ENCODE measurements at regions not wholly inside any gene's neighbourhood (a gene's known extent, or its start where the extent isn't known, plus 50 kb on each side); places are given as distances from the start of the nearest gene placed in this dataset.
"Not testable (repeated sequence)": the region's sequence is repeated elsewhere in the genome, so short reads cannot be mapped to it uniquely, and the experiment has no call there.

DNA sequence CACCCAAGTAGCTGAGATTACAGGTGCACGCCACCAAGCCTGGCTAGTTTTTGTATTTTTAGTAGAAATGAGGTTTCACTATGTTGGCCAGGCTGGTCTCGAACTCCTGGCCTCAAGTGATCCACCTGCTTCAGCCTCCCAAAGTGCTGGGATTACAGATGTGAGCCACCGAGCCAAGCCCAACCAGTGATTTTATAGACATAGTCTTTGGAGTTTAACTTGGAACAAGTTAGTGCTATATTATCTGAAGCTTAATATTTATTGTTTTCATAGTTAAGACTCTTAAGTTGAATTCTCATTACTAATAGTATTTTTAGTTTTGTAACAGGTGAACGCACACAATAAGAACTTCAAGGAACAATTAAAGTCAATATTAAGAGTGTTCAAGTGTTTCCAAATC lies 122.1 kb downstream of the SPAG6 start:
- not testable (repeated sequence) for H3K9me3 Mint-ChIP-seq; DNase-seq; H3K36me3 Mint-ChIP-seq (ENCODE audit: low read depth); H3K4me1 Mint-ChIP-seq (ENCODE audit: low read depth); H3K27ac Mint-ChIP-seq; H3K4me3 Mint-ChIP-seq
- peaks cover 21% of the 10 kb centered on the region for H3K27me3 Mint-ChIP-seq

DNA sequence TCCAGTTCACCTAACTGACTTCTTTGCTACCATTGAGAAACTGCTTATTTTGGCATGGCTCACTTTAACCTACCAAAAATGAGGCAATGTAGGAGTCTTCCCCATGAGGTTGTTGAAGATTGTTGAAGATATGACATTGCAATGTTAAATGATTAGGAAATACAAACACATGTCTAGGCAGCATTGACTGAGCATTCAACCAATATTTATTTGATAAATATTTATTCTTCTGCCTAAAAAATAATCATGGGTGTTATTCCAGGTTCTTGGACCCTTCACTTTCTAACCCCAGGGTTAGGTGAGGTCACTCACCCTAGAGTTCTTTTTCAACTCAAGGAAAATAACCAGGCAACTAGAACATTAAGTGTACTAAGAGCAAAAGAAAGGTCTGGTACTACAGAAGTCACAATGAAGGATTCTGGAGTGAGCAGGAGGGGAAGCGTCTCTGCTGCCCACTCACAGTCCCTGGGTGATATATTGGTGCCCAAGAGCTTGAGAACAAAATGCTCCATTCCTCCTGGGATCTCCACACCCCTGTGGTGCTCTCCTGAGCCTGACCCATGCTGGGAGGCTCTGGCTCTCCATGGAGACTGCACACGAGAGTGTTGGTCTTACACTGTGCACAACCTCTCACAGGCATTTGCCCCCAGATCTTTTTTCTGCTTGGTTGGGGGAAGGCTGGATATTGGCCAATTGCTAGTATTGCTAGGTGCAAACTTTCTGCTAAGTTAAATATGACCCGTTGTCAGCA lies 123.4 kb downstream of the SPAG6 start:
- DNase-seq = no peak
- Mint-ChIP-seq H3K9me3 (no peaks in the 10 kb centered on the region), H3K27me3 (peaks cover 32% of the 10 kb centered on the region), H3K27ac (no peak overlapping the region), H3K4me3 (no peak overlapping the region), H3K4me1 (ENCODE audit: low read depth) (no peaks in the 10 kb centered on the region), H3K36me3 (ENCODE audit: low read depth) (no peaks in the 10 kb centered on the region)

DNA sequence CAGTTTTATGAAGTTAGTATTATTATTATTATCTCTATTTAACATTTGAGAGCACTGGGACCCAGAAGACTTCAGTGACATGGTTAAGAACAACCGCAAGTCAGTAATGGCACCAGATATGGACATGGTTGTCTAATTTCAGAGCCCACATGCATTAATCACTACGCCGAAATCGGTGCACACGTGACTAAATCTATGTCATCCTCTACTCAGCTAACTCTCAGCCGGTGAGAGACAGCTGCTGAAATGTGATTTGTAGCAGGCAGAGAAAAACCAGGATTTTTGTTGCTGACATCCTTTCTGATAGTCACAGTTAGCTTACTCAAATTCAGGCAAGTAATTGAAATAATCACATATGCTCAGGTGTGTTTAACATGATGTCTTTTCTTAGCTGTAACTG lies 127.7 kb downstream of the SPAG6 start:
- H3K4me1 Mint-ChIP-seq (ENCODE audit: low read depth) = peaks cover 13% of the 10 kb centered on the region
- H3K27me3 Mint-ChIP-seq = peaks cover 66% of the 10 kb centered on the region

DNA sequence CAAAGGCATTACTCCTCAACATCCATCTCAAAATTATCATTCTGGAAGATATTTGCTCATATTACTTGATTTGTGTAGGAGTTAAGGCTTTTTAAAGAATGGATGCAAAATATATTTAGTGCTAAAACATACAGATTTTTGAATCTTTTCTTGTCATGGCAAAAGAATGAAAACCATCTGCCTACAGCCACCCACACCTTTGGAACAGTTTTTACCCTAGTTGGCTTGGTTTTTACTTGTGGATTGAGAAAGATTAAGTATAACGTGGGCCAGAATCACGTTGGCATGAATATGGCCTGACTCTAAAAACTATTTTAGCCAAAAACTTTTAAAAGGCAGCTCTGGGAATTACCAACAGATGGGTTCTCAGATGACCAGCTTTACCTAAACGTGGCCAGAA lies 128.2 kb downstream of the SPAG6 start:
- Mint-ChIP-seq H3K4me1 (ENCODE audit: low read depth) (peaks cover 13% of the 10 kb centered on the region), H3K9me3 (no peaks in the 10 kb centered on the region), H3K27ac (no peak overlapping the region), H3K27me3 (peaks cover 70% of the 10 kb centered on the region), H3K4me3 (no peak overlapping the region), H3K36me3 (ENCODE audit: low read depth) (no peaks in the 10 kb centered on the region)
- DNase-seq = no peak

More for the DNA sequence above, 127.7 kb downstream of the SPAG6 start:
- Mint-ChIP-seq H3K27ac (no peak overlapping the region), H3K4me3 (no peak overlapping the region), H3K9me3 (no peaks in the 10 kb centered on the region), H3K36me3 (ENCODE audit: low read depth) (no peaks in the 10 kb centered on the region)
- DNase-seq = no peak

DNA sequence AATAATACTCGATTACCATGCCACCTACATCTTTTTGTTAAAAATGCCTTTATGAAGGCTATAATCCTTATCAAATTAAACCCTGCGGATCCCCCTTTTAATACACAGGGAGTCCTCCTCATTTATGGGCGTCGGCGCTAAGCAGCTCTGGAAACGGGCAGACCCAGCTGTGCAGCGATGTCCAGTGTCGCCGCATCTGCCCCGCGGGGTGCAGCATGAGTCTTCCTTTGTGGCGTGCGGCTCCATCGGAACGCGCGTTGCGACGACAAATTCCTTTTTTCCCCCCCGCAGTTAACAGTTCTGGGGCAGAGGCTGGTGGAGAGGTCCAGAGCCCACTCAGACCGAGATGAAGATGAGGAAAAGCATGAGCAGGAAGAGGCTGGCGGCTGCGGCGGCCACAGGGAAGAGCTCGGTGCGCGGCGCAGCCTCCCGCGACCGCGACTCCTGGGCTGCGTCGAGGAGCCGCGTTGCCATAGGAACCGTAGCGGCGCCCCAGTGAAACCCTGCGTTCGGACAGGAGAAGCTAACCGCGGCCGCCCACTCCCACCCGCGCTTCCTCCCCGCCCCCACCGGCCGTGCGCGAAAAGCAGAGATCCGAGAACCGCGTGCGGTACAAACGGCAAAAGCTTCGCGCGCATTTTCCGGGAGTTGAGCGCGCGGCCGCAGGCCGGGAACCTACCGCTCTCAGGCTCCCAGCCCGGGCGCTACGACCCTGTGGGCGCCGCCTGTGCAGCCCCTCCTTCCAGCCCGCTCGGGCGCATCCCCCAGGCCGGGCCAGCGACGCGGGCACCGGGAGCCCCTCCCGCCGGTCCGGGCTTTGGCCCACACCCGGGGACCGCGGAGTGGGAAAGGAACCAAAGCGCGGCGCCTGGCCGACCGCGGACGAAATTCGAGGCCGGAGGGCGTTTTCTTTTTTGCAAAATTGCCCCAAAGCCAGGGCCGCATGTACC lies 130.6 kb downstream of the SPAG6 start:
- H3K36me3 Mint-ChIP-seq (ENCODE audit: low read depth) = no peaks in the 10 kb centered on the region
- H3K27ac Mint-ChIP-seq = peak overlapping the region; percentile 83
- DNase-seq = peak; percentile 53
- peaks cover 13% of the 10 kb centered on the region for H3K4me1 Mint-ChIP-seq (ENCODE audit: low read depth)
- peaks cover 71% of the 10 kb centered on the region for H3K27me3 Mint-ChIP-seq
- H3K9me3 Mint-ChIP-seq = no peaks in the 10 kb centered on the region
- peak overlapping the region; percentile 77 for H3K4me3 Mint-ChIP-seq

DNA sequence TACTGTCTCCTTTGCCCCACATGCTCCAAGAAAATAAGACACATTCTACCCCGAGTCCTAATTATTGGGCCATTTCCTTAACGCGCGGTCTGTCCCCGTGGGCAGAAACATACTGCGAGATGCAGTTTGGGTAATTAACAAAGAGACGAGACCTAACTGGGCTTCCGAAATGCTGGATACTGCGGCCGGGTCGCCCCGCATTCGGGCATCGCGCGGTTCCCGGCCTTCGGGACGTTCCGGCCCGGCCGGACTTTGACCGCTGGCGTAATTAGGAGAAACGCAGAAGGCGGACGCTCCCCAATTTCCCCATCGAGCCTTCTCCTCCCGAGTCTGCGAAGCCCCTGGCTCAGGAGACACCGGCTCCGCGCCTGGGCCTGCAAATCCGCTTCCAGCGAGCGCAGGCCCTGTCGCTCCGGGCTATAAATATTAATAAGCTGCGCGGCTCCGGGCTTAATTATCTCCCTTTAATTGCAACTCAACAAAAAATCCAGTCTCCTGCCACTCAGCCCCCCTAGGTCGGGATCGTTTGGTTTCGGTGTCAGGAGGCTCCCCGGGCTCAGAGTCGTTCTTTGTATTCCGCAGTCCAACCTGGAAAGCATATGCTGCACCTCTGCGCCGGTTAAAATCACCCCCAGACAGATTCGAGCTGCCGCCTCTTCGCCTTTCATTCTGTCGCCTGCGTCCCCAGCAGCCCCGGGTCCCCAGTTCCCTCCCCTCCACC lies 131.5 kb downstream of the SPAG6 start:
- DNase-seq = peak; percentile 40
- Mint-ChIP-seq H3K27ac (no peak overlapping the region), H3K4me1 (ENCODE audit: low read depth) (peaks cover 15% of the 10 kb centered on the region), H3K36me3 (ENCODE audit: low read depth) (no peaks in the 10 kb centered on the region), H3K27me3 (peaks cover 69% of the 10 kb centered on the region), H3K4me3 (peak overlapping the region; percentile 57), H3K9me3 (no peaks in the 10 kb centered on the region)

DNA sequence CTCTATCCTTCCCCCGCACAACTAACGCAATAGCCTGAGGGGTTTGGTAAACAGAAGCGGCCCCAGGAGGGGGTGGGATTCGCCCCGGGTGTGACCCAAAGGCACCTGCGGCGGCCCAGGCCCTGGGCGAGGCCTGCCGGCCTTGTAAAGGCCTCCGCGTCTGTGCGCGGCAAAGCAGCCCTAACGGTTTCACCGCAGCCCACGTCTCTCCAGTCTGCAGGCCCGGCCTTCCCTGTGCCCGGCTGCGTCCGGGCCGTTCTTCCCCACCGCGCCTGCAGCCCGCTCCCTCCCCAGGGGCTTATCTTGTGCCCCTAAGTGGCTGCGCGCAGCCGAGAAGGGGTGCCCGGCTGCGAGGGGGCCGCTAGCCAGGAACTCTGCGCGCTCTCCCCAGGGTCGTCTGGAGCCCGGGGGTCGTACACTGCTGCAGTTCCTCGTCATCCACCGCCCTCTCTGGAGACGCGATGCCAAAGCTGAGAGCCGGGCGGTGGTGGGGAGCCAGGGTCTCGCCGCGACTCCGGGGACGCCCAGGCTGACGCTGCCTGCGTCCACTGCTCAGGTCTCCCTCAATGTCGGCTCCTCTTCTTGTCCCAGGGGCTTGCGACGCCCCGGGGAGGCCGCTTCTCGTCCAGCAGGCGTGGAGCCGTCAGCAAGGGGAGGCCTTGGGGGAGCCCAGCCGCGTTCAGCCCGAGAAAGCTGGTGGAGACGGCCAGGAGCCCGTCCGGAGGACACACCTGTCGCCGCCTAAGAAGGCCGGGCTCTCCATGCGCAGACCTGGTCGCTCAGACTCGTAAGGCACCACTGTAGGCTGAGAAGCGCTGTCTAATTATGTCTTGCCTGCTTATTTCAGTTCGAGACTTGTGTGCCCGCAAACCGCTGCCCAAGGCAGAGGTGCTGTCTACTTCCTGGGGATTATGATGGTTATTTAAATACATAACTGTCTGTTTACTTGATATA lies 132.3 kb downstream of the SPAG6 start:
- H3K4me1 Mint-ChIP-seq (ENCODE audit: low read depth) = peaks cover 24% of the 10 kb centered on the region
- H3K27me3 Mint-ChIP-seq = peaks cover 60% of the 10 kb centered on the region
- no peaks in the 10 kb centered on the region for H3K9me3 Mint-ChIP-seq
- DNase-seq = no peak
- H3K4me3 Mint-ChIP-seq = no peak overlapping the region
- no peaks in the 10 kb centered on the region for H3K36me3 Mint-ChIP-seq (ENCODE audit: low read depth)
- no peak overlapping the region for H3K27ac Mint-ChIP-seq

DNA sequence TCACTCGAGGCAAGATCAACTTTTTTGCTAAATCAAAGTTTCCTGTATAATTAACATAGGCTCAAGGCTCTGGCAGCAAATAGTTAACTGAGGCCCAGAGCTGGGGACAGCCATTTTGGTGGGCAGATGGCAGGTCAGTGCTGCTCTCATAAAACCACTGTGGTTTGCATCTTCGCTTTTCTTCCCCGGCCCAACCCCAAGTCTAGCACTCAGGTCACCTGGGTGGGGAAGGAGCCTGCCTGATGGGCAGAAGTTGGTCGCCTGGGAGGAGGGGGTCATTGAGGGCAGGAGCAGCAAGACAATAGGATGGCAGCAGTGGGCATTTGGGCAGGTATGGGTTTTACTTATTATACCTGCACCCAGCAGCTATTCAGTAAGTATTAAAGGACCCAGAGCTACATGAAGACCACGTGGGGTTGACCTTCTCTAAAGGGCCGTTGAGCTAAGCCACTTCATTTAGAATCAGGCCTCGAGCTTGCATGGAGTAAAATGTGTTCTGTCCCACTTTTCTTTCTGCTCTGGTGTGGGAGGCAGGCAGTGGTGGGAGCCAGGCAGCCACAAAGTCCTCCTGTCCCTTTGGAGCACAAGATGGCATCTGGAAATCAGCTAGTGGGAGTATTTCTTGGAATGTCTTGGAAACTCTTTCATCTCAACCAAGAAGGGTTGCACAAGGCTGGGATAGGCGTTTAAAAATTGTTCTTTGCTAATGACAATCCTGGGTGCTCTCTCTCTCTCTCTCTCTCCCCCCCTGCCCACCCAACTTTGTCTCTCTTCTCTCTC lies 133.4 kb downstream of the SPAG6 start:
- no peaks in the 10 kb centered on the region for H3K36me3 Mint-ChIP-seq (ENCODE audit: low read depth)
- no peak overlapping the region for H3K4me3 Mint-ChIP-seq
- H3K27ac Mint-ChIP-seq = no peak overlapping the region
- peaks cover 52% of the 10 kb centered on the region for H3K27me3 Mint-ChIP-seq
- H3K4me1 Mint-ChIP-seq (ENCODE audit: low read depth) = peaks cover 30% of the 10 kb centered on the region
- no peaks in the 10 kb centered on the region for H3K9me3 Mint-ChIP-seq
- DNase-seq = no peak

DNA sequence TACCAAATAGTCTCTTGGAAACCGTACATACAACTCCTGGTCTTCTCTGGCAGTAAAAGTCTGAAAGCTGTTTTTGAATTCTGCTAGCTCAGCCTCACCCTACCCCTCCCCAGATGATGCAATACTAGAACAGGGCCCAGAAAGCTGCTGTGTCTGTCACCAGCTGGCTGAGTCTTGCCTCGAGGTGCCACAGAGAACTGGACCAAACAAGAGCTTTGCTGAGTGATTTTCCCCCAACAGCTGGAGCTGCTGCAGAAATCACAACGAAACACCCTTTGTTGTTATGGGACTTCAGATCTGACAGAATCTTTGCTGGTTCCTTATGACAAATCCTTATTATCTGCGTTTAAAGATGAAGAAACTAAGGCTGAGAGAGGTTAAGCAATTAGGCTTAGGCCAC lies 134.1 kb downstream of the SPAG6 start:
- no peaks in the 10 kb centered on the region for H3K9me3 Mint-ChIP-seq

DNA sequence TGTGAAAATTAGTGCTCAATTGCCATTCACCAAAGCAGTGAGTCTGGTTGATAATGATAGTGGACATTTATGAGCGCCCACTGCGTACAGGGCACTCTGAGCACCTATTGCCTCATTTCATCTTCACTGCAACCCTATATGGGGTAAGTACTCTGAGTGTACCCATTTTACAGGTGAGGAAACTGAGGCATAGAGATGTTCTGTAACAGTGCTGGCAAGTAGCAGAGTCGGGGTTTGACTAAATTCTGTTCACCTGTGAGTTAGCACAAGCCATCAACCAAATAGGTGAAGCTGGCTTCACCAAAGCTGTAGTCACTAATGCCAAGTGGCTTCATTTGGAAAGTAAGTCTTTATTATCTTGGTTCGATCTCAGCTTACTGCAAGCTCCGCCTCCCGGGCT lies 135.8 kb downstream of the SPAG6 start:
- Mint-ChIP-seq H3K4me3 (no peak overlapping the region), H3K4me1 (ENCODE audit: low read depth) (peaks cover 23% of the 10 kb centered on the region), H3K36me3 (ENCODE audit: low read depth) (no peaks in the 10 kb centered on the region), H3K27ac (no peak overlapping the region), H3K27me3 (peaks cover 31% of the 10 kb centered on the region), H3K9me3 (no peaks in the 10 kb centered on the region)
- no peak for DNase-seq

More for the DNA sequence above, 134.1 kb downstream of the SPAG6 start:
- H3K4me1 Mint-ChIP-seq (ENCODE audit: low read depth) = peaks cover 30% of the 10 kb centered on the region
- peaks cover 45% of the 10 kb centered on the region for H3K27me3 Mint-ChIP-seq
- DNase-seq = no peak
- H3K27ac Mint-ChIP-seq = no peak overlapping the region
- H3K36me3 Mint-ChIP-seq (ENCODE audit: low read depth) = no peaks in the 10 kb centered on the region
- no peak overlapping the region for H3K4me3 Mint-ChIP-seq

DNA sequence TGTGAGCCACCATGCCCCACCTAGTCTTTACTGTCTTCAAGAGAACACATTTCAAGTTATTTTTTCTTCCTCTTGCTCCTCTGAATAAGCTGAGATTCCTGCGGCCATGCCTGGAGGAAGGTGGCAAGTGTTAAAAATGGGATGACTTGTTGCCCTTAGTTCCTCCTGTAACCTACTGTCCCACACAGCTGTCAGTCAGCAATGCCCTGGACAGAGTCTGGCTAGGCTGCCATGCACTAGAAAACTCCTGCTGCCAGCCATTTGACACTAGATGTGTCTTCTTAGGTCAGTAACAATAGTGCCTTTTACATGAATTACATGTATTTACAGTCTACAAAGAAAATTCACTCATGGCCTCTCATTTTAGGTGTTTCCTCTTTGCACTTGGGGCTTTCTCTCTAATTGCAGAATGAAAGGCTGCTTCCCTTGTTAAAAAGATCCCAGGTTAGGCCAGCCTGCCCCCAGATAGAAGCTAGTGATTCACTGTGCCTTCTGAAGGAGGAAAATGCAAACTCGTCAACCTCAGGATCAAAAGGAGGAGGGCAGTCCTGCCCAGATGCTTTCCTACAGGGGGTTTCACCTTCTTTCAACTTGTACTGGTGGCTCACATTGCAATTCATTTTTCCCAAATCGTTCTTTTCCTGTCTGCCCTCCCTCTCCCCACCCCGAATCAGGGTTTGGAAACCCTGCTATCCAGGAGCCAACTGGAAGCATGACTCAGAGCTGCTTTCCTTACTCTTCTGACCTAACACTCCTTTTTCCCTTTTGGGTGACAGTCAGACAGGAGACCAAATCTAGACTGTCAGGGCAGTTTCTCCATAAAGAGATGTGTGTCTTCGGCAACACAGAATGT lies 136.6 kb downstream of the SPAG6 start:
- Mint-ChIP-seq H3K4me1 (ENCODE audit: low read depth) (peaks cover 18% of the 10 kb centered on the region), H3K27ac (no peak overlapping the region), H3K4me3 (no peak overlapping the region), H3K9me3 (no peaks in the 10 kb centered on the region), H3K36me3 (ENCODE audit: low read depth) (no peaks in the 10 kb centered on the region), H3K27me3 (peaks cover 33% of the 10 kb centered on the region)
- DNase-seq = no peak

DNA sequence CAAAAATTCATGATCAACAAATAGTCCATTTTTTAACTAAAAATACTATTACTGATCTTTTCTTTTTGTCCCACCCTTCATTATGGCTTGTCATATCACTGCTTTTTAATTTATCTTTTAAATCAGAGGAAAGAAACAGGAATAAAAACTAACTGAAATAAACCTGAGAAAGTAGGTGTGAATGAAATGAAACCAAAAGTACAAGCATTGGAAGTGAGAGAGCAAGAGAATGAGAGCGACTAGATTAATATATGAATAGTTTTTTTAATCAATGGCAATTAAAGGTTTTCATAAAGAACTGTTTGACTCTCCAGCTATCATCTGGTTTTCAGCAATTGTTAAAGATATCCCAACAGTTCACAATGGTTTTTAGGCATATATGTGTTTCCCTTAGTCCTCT lies 137.8 kb downstream of the SPAG6 start:
- DNase-seq = no peak
- Mint-ChIP-seq H3K36me3 (ENCODE audit: low read depth) (no peaks in the 10 kb centered on the region), H3K27me3 (peaks cover 33% of the 10 kb centered on the region), H3K4me3 (peak overlapping the region; percentile 48), H3K27ac (no peak overlapping the region), H3K4me1 (ENCODE audit: low read depth) (peaks cover 17% of the 10 kb centered on the region), H3K9me3 (no peaks in the 10 kb centered on the region)
